GM23338 (cell line): ENCODE measurements at regions not wholly inside any gene's neighbourhood (a gene's known extent, or its start where the extent isn't known, plus 50 kb on each side); places are given as distances from the start of the nearest gene placed in this dataset.

Experiments
- ATAC-seq: fragments of 200-7000 bp; cut with Tn5 transposase; 3 replicates; pipeline ENCODE4 v1.9.1; 2020
- DNase-seq: peaks from one replicate; pipeline ENCODE4 v3.0.0-alpha.2; 2015; ENCODE audit warnings: low spot score
- H2AFZ ChIP-seq: fragments of 200-600 bp; sonication (generic); 2 replicates; pipeline ENCODE4 v1.8.0; 2016; ENCODE audit warnings: antibody characterized with exemption, mild to moderate bottlenecking, moderate library complexity
- H3F3A ChIP-seq: fragments of 200-600 bp; sonication (generic); replicated peaks from 2 replicates; pipeline ENCODE4 v1.8.0; 2017; ENCODE audit warnings: antibody characterized with exemption, mixed run types, low read depth
- H3K27ac ChIP-seq: fragments of 200-600 bp; sonication (generic); 2 replicates; pipeline ENCODE4 v1.6.1; 2016; ENCODE audit warnings: low read depth
- H3K27me3 ChIP-seq: fragments of 200-600 bp; sonication (generic); 2 replicates; pipeline ENCODE4 v1.8.0; 2016; ENCODE audit warnings: mild to moderate bottlenecking, mixed run types, moderate library complexity; ENCODE audit not compliant: insufficient read depth
- H3K36me3 ChIP-seq: fragments of 200-600 bp; sonication (generic); 2 replicates; pipeline ENCODE4 v1.8.0; 2016; ENCODE audit warnings: mild to moderate bottlenecking; ENCODE audit not compliant: insufficient read depth
- H3K4me1 ChIP-seq: fragments of 200-600 bp; sonication (generic); 2 replicates; pipeline ENCODE4 v1.8.0; 2016; ENCODE audit warnings: mild to moderate bottlenecking, moderate library complexity; ENCODE audit not compliant: insufficient read depth
- H3K4me2 ChIP-seq: fragments of 200-600 bp; sonication (generic); 2 replicates; pipeline ENCODE4 v1.7.1; 2017; ENCODE audit warnings: mixed run types
- H3K4me3 ChIP-seq: fragments of 200-600 bp; sonication (generic); 2 replicates; pipeline ENCODE4 v1.6.1; 2016; ENCODE audit warnings: mixed run types
- H3K79me2 ChIP-seq: fragments of 200-600 bp; sonication (generic); replicated peaks from 2 replicates; pipeline ENCODE4 v1.8.0; 2017; ENCODE audit warnings: mild to moderate bottlenecking; ENCODE audit not compliant: insufficient read depth
- H3K9me2 ChIP-seq: fragments of 200-600 bp; sonication (generic); 2 replicates; pipeline ENCODE4 v1.8.0; 2017; ENCODE audit not compliant: insufficient read depth
- H4K20me1 ChIP-seq: fragments of 200-600 bp; sonication (generic); replicated peaks from 2 replicates; pipeline ENCODE4 v1.8.0; 2017; ENCODE audit warnings: mild to moderate bottlenecking; ENCODE audit not compliant: insufficient read depth
- H3K27ac Mint-ChIP-seq: 2 replicates; pipeline ENCODE4 v1.8.0; 2020; ENCODE audit warnings: inconsistent platforms, mild to moderate bottlenecking, moderate library complexity, mixed read lengths
- H3K27me3 Mint-ChIP-seq: 3 replicates; pipeline ENCODE4 v1.8.0; 2022; ENCODE audit warnings: low read depth, mild to moderate bottlenecking, moderate library complexity, mixed read lengths, inconsistent platforms; ENCODE audit not compliant: insufficient read depth, poor library complexity
- H3K36me3 Mint-ChIP-seq: 3 replicates; pipeline ENCODE4 v1.8.0; 2021; ENCODE audit warnings: low read depth, mild to moderate bottlenecking, inconsistent platforms, moderate library complexity, mixed read lengths
- H3K4me1 Mint-ChIP-seq: 3 replicates; pipeline ENCODE4 v1.8.0; 2020; ENCODE audit warnings: mild to moderate bottlenecking, inconsistent platforms, mixed read lengths
- H3K4me3 Mint-ChIP-seq: 3 replicates; pipeline ENCODE4 v1.8.0; 2021; ENCODE audit warnings: moderate library complexity, mild to moderate bottlenecking, inconsistent platforms, mixed read lengths
- H3K9me3 Mint-ChIP-seq: 3 replicates; pipeline ENCODE4 v1.8.0; 2020; ENCODE audit warnings: moderate library complexity, mild to moderate bottlenecking, inconsistent platforms, mixed read lengths
- CTCF ChIP-seq, 2 experiments: fragments of 200-600 bp in 1 of 2; sonication (generic) in 1 of 2; conservative IDR thresholded peaks; 2 replicates each; pipeline versions ENCODE4 v1.5.1 to v1.6.1; 2016 to 2017; ENCODE audit warnings: antibody characterized with exemption in 2 of 2, low read depth in 2 of 2, mild to moderate bottlenecking in 2 of 2, moderate library complexity in 1 of 2
- EZH2 ChIP-seq: fragments of 200-600 bp; sonication (generic); IDR thresholded peaks from one replicate; pipeline ENCODE4 v1.8.0; 2017; ENCODE audit warnings: antibody characterized with exemption, mild to moderate bottlenecking, low read depth; ENCODE audit not compliant: unreplicated experiment
- EZH2phosphoT487 ChIP-seq: fragments of 200-600 bp; sonication (generic); IDR thresholded peaks from one replicate; pipeline ENCODE4 v1.8.1; 2018; ENCODE audit warnings: antibody characterized with exemption; ENCODE audit not compliant: unreplicated experiment
- JUNB ChIP-seq: IDR thresholded peaks from one replicate; pipeline ENCODE4 v1.6.1; 2016; ENCODE audit warnings: antibody characterized with exemption; ENCODE audit not compliant: unreplicated experiment
- NANOG ChIP-seq: IDR thresholded peaks from 2 replicates; pipeline ENCODE4 v1.6.1; 2016; ENCODE audit warnings: antibody characterized with exemption, borderline replicate concordance
- ZNF114 ChIP-seq: fragments of 250-450 bp; sonication (Bioruptor Pico); IDR thresholded peaks from 2 replicates; pipeline ENCODE4 v1.5.0; 2020; ENCODE audit warnings: mild to moderate bottlenecking, moderate library complexity
- ZNF462 ChIP-seq: fragments of 250-450 bp; sonication (Bioruptor Pico); IDR thresholded peaks from 2 replicates; pipeline ENCODE4 v1.5.0; 2020; ENCODE audit warnings: mild to moderate bottlenecking, moderate library complexity

GRCh38 chr3:154552338-154552737 is 122.3 kb upstream of the GPR149 start:
- no peaks in the 10 kb centered on the region for H3K36me3 Mint-ChIP-seq
- H3K9me3 Mint-ChIP-seq: no peaks in the 10 kb centered on the region
- Histone ChIP-seq H3K27ac (no peak overlapping the region), H3K79me2 (no peaks in the 10 kb centered on the region), H3K4me2 (no peak overlapping the region), H3K27me3 (no peaks in the 10 kb centered on the region), H2AFZ (no peak overlapping the region), H3F3A (no peaks in the 10 kb centered on the region), H4K20me1 (no peaks in the 10 kb centered on the region), H3K4me3 (no peak overlapping the region), H3K36me3 (no peaks in the 10 kb centered on the region), H3K4me1 (no peaks in the 10 kb centered on the region), H3K9me2 (no peaks in the 10 kb centered on the region)
- no peak overlapping the region for H3K4me3 Mint-ChIP-seq
- no peak overlapping the region for H3K27ac Mint-ChIP-seq
- ATAC-seq: peak; percentile 84
- H3K4me1 Mint-ChIP-seq: no peaks in the 10 kb centered on the region
- peaks cover 2% of the 10 kb centered on the region for H3K27me3 Mint-ChIP-seq
- DNase-seq: peak; percentile 69
- TF ChIP-seq EZH2: no peak
- TF ChIP-seq CTCF (conservative IDR thresholded peaks at IDR 0.05; ENCODE audit: low read depth in 2 of 2): peak; percentile 76 to 88

GRCh38 chr3:154549391-154549790 is 119.4 kb upstream of the GPR149 start:
- H3K9me3 Mint-ChIP-seq: no peaks in the 10 kb centered on the region
- H3K4me2 ChIP-seq: no peak overlapping the region
- H3K27ac Mint-ChIP-seq: no peak overlapping the region
- H3K4me3 Mint-ChIP-seq: no peak overlapping the region
- H3K79me2 ChIP-seq: no peaks in the 10 kb centered on the region
- no peak for TF ChIP-seq NANOG
- TF ChIP-seq CTCF (conservative IDR thresholded peaks at IDR 0.05; ENCODE audit: low read depth in 2 of 2): no peak
- H3K36me3 Mint-ChIP-seq: no peaks in the 10 kb centered on the region
- no peaks in the 10 kb centered on the region for H3K27me3 ChIP-seq
- H3K4me1 ChIP-seq: no peaks in the 10 kb centered on the region
- no peaks in the 10 kb centered on the region for H3F3A ChIP-seq
- ATAC-seq (no peak), DNase-seq (no peak)
- no peak overlapping the region for H3K27ac ChIP-seq
- no peaks in the 10 kb centered on the region for H3K36me3 ChIP-seq
- H3K9me2 ChIP-seq: no peaks in the 10 kb centered on the region
- H2AFZ ChIP-seq: 0 out of 2 replicates have a peak overlapping the region, but pooled peaks have one; percentile 6
- H3K4me3 ChIP-seq: no peak overlapping the region
- no peaks in the 10 kb centered on the region for H3K4me1 Mint-ChIP-seq
- H3K27me3 Mint-ChIP-seq: no peaks in the 10 kb centered on the region
- no peaks in the 10 kb centered on the region for H4K20me1 ChIP-seq

- no peak overlapping the region for H3K27ac Mint-ChIP-seq
- no peak for ATAC-seq
- TF ChIP-seq ZNF462: no peak
- no peak for TF ChIP-seq JUNB
- TF ChIP-seq EZH2phosphoT487: no peak
- no peak for TF ChIP-seq ZNF114
These were observed 118.4 kb upstream of the GPR149 start for GRCh38 chr3:154548341-154548740.

More at GRCh38 chr3:154548341-154548740, 118.4 kb upstream of the GPR149 start:
- no peaks in the 10 kb centered on the region for H4K20me1 ChIP-seq
- no peak for DNase-seq
- H3K9me2 ChIP-seq: no peaks in the 10 kb centered on the region
- no peak overlapping the region for H3K4me2 ChIP-seq
- H3K9me3 Mint-ChIP-seq: no peaks in the 10 kb centered on the region
- no peaks in the 10 kb centered on the region for H3K36me3 Mint-ChIP-seq
- no peaks in the 10 kb centered on the region for H3K27me3 ChIP-seq
- no peak overlapping the region for H3K4me3 Mint-ChIP-seq
- H3K4me1 ChIP-seq: no peaks in the 10 kb centered on the region
- no peaks in the 10 kb centered on the region for H3K27me3 Mint-ChIP-seq
- no peaks in the 10 kb centered on the region for H3K4me1 Mint-ChIP-seq
- no peaks in the 10 kb centered on the region for H3F3A ChIP-seq
- no peak overlapping the region for H2AFZ ChIP-seq
- no peak overlapping the region for H3K4me3 ChIP-seq
- no peaks in the 10 kb centered on the region for H3K36me3 ChIP-seq
- H3K27ac ChIP-seq: no peak overlapping the region
- H3K79me2 ChIP-seq: no peaks in the 10 kb centered on the region
